ENCODE measurements at regions not wholly inside any gene's neighbourhood (a gene's known extent, or its start where the extent isn't known, plus 50 kb on each side); places are given as distances from the start of the nearest gene placed in this dataset.

- Histone ChIP-seq H2BK15ac (ENCODE audit: low read length) (no peak overlapping the region), H3K4me1 (replicated peaks in 1 of 4; ENCODE audit: control insufficient read depth in 3 of 4, insufficient read depth in 4 of 4, low read length in 3 of 4) (no peaks in the 10 kb centered on the region; a peak in 1 of 7 replicates), H2BK120ac (replicated peaks; ENCODE audit: low read depth, low read length) (no peak overlapping the region), H3K14ac (ENCODE audit: insufficient read length) (no peak overlapping the region), H3K18ac (ENCODE audit: extremely low read depth, low read length) (no peak overlapping the region), H3K4me2 (ENCODE audit: insufficient read depth in 1 of 2, low read depth in 2 of 2, low read length in 2 of 2) (no peak overlapping the region), H3K23ac (ENCODE audit: insufficient read length) (no peak overlapping the region), H2BK12ac (ENCODE audit: low read depth, low read length) (no peak overlapping the region), H3K79me2 (ENCODE audit: control insufficient read depth in 1 of 2, insufficient read depth in 2 of 2, low read length in 2 of 2) (no peaks in the 10 kb centered on the region), H3K4me3 (ENCODE audit: extremely low read depth in 1 of 4, insufficient read depth in 2 of 4, low read depth in 3 of 4, low read length in 4 of 4) (no peak overlapping the region), H2AK5ac (ENCODE audit: low read depth, low read length) (no peak overlapping the region), H4K20me1 (replicated peaks in 1 of 2; ENCODE audit: control insufficient read depth in 1 of 2, insufficient read depth in 2 of 2, low read length in 2 of 2) (no peaks in the 10 kb centered on the region), H4K91ac (replicated peaks; ENCODE audit: insufficient read length, low read length) (no peak overlapping the region), H4K5ac (ENCODE audit: insufficient read length, low read depth, low read length) (no peak overlapping the region), H3K4ac (replicated peaks; ENCODE audit: insufficient read length, low read depth, low read length) (no peak overlapping the region), H3K9ac (replicated peaks in 1 of 4; ENCODE audit: extremely low read depth in 1 of 4, low read depth in 3 of 4, low read length in 3 of 4) (no peak overlapping the region), H3K36me3 (ENCODE audit: control insufficient read depth in 2 of 4, insufficient read depth in 4 of 4, low read length in 3 of 4) (no peaks in the 10 kb centered on the region), H2AFZ (ENCODE audit: low read length) (no peak overlapping the region), H3K56ac (replicated peaks; ENCODE audit: insufficient read length, low read depth, low read length) (no peak overlapping the region), H2BK20ac (ENCODE audit: low read length) (no peak overlapping the region), H4K8ac (ENCODE audit: extremely low read depth, insufficient read depth, low read length) (no peak overlapping the region), H3K9me3 (ENCODE audit: insufficient read depth in 2 of 2, low read depth in 1 of 2, low read length in 1 of 2) (no peaks in the 10 kb centered on the region), H2BK5ac (ENCODE audit: low read depth, low read length) (no peak overlapping the region), H3K27ac (ENCODE audit: low read depth, low read length) (no peak overlapping the region), H3K27me3 (replicated peaks in 1 of 4; ENCODE audit: control insufficient read depth in 3 of 4, extremely low read depth in 1 of 4, insufficient read depth in 3 of 4, low read length in 3 of 4) (no peaks in the 10 kb centered on the region), H3K79me1 (ENCODE audit: low read depth, low read length) (no peaks in the 10 kb centered on the region), H3K23me2 (ENCODE audit: low read depth, low read length) (no peaks in the 10 kb centered on the region)
- ChIA-PET POLR2A (ENCODE audit: partially characterized antibody) (no interaction called here), CTCF (ENCODE audit: partially characterized antibody) (interaction anchor here (0.7 to 3.5 kb wide), 18 partner anchors 10 to 534 kb away, joined by 3 to 69 read pairs (median 4); no protein-coding TSS in a partner anchor)
- no peak for TF ChIP-seq ZNF274 (IDR thresholded peaks at IDR 0.05; ENCODE audit: borderline replicate concordance, extremely low read depth, low read length)
- no peak for TF ChIP-seq RXRA (IDR thresholded peaks at IDR 0.05; ENCODE audit: insufficient read depth, low read depth, low read length)
- no peak for TF ChIP-seq SAP30 (IDR thresholded peaks at IDR 0.05; ENCODE audit: insufficient read depth, insufficient replicate concordance, low read length)
- no peak for TF ChIP-seq KDM1A (IDR thresholded peaks at IDR 0.05; ENCODE audit: borderline replicate concordance, low read length)
- TF ChIP-seq CBX8 (IDR thresholded peaks at IDR 0.05; ENCODE audit: borderline replicate concordance, low read depth, low read length): no peak
- TF ChIP-seq POLR2A (IDR thresholded peaks at IDR 0.05; ENCODE audit: control extremely low read depth in 1 of 2, low read depth in 2 of 2, low read length in 2 of 2): no peak
- TF ChIP-seq CBX5 (IDR thresholded peaks at IDR 0.05; ENCODE audit: low read depth, low read length): no peak
- TF ChIP-seq HDAC6 (IDR thresholded peaks at IDR 0.05; ENCODE audit: low read depth, low read length): no peak
- TF ChIP-seq, protein P1, sequence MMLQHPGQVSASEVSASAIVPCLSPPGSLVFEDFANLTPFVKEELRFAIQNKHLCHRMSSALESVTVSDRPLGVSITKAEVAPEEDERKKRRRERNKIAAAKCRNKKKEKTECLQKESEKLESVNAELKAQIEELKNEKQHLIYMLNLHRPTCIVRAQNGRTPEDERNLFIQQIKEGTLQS (IDR thresholded peaks at IDR 0.05; ENCODE audit: insufficient read depth, low read depth, low read length): no peak
- no peak for TF ChIP-seq CTBP2 (IDR thresholded peaks at IDR 0.05; ENCODE audit: borderline replicate concordance, insufficient read depth, insufficient read length, low read length)
- no peak for TF ChIP-seq BRCA1 (IDR thresholded peaks at IDR 0.05; ENCODE audit: low read depth, low read length)
- no peak for TF ChIP-seq GABPA (IDR thresholded peaks at IDR 0.05; ENCODE audit: borderline replicate concordance, insufficient read depth, low read length)
- TF ChIP-seq SIX5 (IDR thresholded peaks at IDR 0.05; ENCODE audit: low read depth, low read length): no peak
- FAIRE-seq (no peak), DNase-seq (ENCODE audit: low read depth in 1 of 2, low spot score in 2 of 2) (no peak)
Observed at GRCh38 chr12:76622915-76623314, 63.3 kb upstream of the OSBPL8 start.

All from H1 (cell line).